Panc1 (cell line): ENCODE measurements at regions not wholly inside any gene's neighbourhood (a gene's known extent, or its start where the extent isn't known, plus 50 kb on each side); places are given as distances from the start of the nearest gene placed in this dataset.

Source experiments
- ATAC-seq: fragments of 200-7000 bp; cut with Tn5 transposase; 2 replicates; pipeline ENCODE4 v1.9.1; 2020; ENCODE audit warnings: mild to moderate bottlenecking, moderate library complexity
- BruUV-seq: library from RNA; stranded (reverse); fragments of 400-500 nt; replicated peaks from 2 replicates; lab custom pipeline; 2021; lab: Mats Ljungman, UMichigan
- CTCF ChIA-PET: fragments of 300-600 bp; sonication (Branson Sonifier 250); formaldehyde crosslinking; loops from one replicate; lab custom pipeline; 2022; ENCODE audit warnings: antibody characterized with exemption; lab: Charles Lee
- POLR2A ChIA-PET: fragments of 300-600 bp; sonication (Branson Sonifier 250); formaldehyde crosslinking; loops from one replicate; lab custom pipeline; 2022; ENCODE audit warnings: antibody characterized with exemption; lab: Charles Lee
- DNase-seq: peaks from one replicate; pipeline ENCODE4 v3.0.0-alpha.2; 2010; ENCODE audit warnings: low read depth, low spot score
- H3K27ac ChIP-seq: 2 replicates; pipeline ENCODE4 v1.5.1; 2011; ENCODE audit warnings: mild to moderate bottlenecking, low read length, inconsistent platforms
- H3K27me3 ChIP-seq: fragments of 200-500 bp; sonication (Bioruptor generic); 2 replicates; pipeline ENCODE4 v1.6.0; 2014; ENCODE audit warnings: low read length, inconsistent platforms; ENCODE audit not compliant: control insufficient read depth, insufficient read depth
- H3K36me3 ChIP-seq: fragments of 200-500 bp; sonication (Bioruptor generic); 2 replicates; pipeline ENCODE4 v1.5.1; 2014; ENCODE audit warnings: inconsistent platforms, mild to moderate bottlenecking, low read length, moderate library complexity; ENCODE audit not compliant: control insufficient read depth, insufficient read depth
- H3K4me1 ChIP-seq: 2 replicates; pipeline ENCODE4 v1.5.1; 2011; ENCODE audit warnings: inconsistent platforms, mild to moderate bottlenecking, low read length, moderate library complexity; ENCODE audit not compliant: control insufficient read depth, insufficient read depth
- H3K4me3 ChIP-seq, 2 experiments: 2 replicates each; pipeline ENCODE4 v1.5.1; 2011 to 2012; ENCODE audit warnings: low read depth in 2 of 2, low read length in 2 of 2, mild to moderate bottlenecking in 2 of 2, inconsistent platforms in 1 of 2, moderate library complexity in 1 of 2
- H3K9me3 ChIP-seq: fragments of 200-500 bp; sonication (Bioruptor generic); 2 replicates; pipeline ENCODE4 v1.5.1; 2014; ENCODE audit warnings: low read depth, mild to moderate bottlenecking, inconsistent platforms, low read length, moderate library complexity; ENCODE audit not compliant: control insufficient read depth, insufficient read depth
- CTCF ChIP-seq: fragments of 450-650 bp; IDR thresholded peaks from 2 replicates; pipeline ENCODE4 v1.5.1; 2017; ENCODE audit warnings: mild to moderate bottlenecking
- POLR2AphosphoS5 ChIP-seq: IDR thresholded peaks from 2 replicates; pipeline ENCODE4 v1.6.1; 2012; ENCODE audit warnings: mild to moderate bottlenecking, low read depth, low read length, moderate library complexity
- REST ChIP-seq, 2 experiments: IDR thresholded peaks; 2 replicates each; pipeline ENCODE4 v1.6.1; 2011 to 2012; ENCODE audit warnings: low read depth in 2 of 2, control low read depth in 1 of 2, low read length in 1 of 2, mild to moderate bottlenecking in 1 of 2, moderate library complexity in 1 of 2; ENCODE audit not compliant: insufficient read depth in 1 of 2
- SIN3A ChIP-seq: IDR thresholded peaks from 2 replicates; pipeline ENCODE4 v1.6.1; 2012; ENCODE audit warnings: low read depth, mild to moderate bottlenecking, low read length, moderate library complexity, borderline replicate concordance; ENCODE audit not compliant: insufficient read depth
- TCF7L2 ChIP-seq: IDR thresholded peaks from 2 replicates; pipeline ENCODE4 v1.6.1; 2011; ENCODE audit warnings: mild to moderate bottlenecking, low read depth, low read length, inconsistent platforms
- in situ Hi-C: cut with HindIII; loops from 2 replicates; pipeline ENCODE4 v1.10.0; 2016; ENCODE audit warnings: low sequenced_read_pairs, low pct_unique_long_range_greater_than_20kb
- intact Hi-C: fragments of 100-400 bp; cut with micrococcal nuclease; formaldehyde crosslinking; loops from one replicate; pipeline ENCODE4 v1.10.0; 2022; ENCODE audit not compliant: unreplicated experiment

- BruUV-seq = no TSS peak
- no peak overlapping the region for H3K27ac ChIP-seq
- ATAC-seq = no peak
- CTCF ChIA-PET = no interaction called here
- peaks cover 2% of the 10 kb centered on the region; the same call in 1 of the 2 replicates for H3K27me3 ChIP-seq
- no peak for TF ChIP-seq REST (IDR thresholded peaks at IDR 0.05; ENCODE audit: insufficient read depth in 1 of 2, low read depth in 2 of 2, low read length in 1 of 2)
- no peak for TF ChIP-seq CTCF
- no peak for TF ChIP-seq TCF7L2
- TF ChIP-seq POLR2AphosphoS5 = no peak
- TF ChIP-seq SIN3A = no peak
- intact Hi-C loops (no loop called here), in situ Hi-C loops (no loop called here)
- POLR2A ChIA-PET = no interaction called here
- no peaks in the 10 kb centered on the region for H3K36me3 ChIP-seq
- no peaks in the 10 kb centered on the region for H3K9me3 ChIP-seq
- no peak for DNase-seq
- H3K4me1 ChIP-seq = no peaks in the 10 kb centered on the region
- H3K4me3 ChIP-seq = no peak overlapping the region
These were observed 197.5 kb upstream of the COPS8 start for GRCh38 chr2:236887953-236888793.

DNA sequence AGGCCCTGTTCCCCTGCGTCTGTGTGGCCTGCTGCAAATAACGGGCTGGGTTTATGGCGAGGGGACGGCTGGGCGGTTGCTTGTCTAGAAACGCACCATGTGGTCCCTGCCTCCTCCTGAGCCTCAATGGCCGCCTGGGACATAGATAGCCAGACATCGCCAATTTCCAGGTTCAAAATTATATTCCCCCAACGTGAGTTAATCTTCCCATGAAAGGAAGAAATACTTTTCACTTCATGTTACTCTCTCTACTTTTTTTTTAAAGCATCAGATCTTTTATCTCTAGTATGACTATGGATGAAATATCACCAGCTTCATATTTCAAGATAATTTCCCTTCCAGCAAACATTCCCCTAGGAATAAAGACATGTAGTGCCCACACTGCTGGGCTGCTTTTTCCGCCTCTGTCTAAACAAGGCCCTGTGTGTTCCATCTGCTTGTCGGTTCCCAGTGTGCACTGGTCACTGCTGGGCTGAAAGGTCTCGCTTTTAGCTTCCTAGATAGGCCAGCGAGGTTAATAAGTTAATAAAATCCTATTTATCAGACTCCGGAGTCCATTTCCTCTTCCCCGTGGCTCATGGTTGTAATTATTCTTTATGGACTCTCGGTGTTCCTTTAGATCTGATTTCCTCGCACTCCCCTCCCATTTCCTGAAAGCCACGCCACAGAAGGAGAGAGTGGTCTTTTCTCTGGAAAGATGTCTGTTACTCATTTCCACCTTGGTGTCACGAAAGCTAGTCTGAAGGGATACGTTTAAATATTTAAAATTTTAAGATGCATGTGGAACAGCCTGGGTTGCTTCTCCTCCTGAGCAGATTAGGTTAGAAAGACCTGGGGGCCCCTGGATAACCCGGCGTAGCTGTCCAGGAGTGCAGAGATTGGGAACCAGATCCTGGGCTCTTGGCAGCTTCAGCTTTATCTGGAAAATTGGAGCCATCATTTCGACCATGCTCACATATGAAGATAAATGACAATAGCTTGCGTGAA, 196.6 kb upstream of the COPS8 start:
- no peaks in the 10 kb centered on the region for H3K9me3 ChIP-seq

More for the DNA sequence above, 196.6 kb upstream of the COPS8 start:
- TF ChIP-seq CTCF = no peak
- TF ChIP-seq REST (IDR thresholded peaks at IDR 0.05; ENCODE audit: insufficient read depth in 1 of 2, low read depth in 2 of 2, low read length in 1 of 2) = no peak
- TF ChIP-seq SIN3A = no peak
- TF ChIP-seq POLR2AphosphoS5 = no peak
- TF ChIP-seq TCF7L2 = no peak
- Histone ChIP-seq H3K27ac (no peak overlapping the region), H3K27me3 (peaks cover 4% of the 10 kb centered on the region; the same call in 1 of the 2 replicates), H3K36me3 (no peaks in the 10 kb centered on the region), H3K4me3 (no peak overlapping the region), H3K4me1 (no peaks in the 10 kb centered on the region)
- intact Hi-C loops = no loop called here
- POLR2A ChIA-PET = no interaction called here
- DNase-seq (no peak), ATAC-seq (no peak)
- in situ Hi-C loops = no loop called here
- CTCF ChIA-PET = no interaction called here
- no TSS peak for BruUV-seq
